ENCODE measurements at regions not wholly inside any gene's neighbourhood (a gene's known extent, or its start where the extent isn't known, plus 50 kb on each side); places are given as distances from the start of the nearest gene placed in this dataset.
"Not testable (repeated sequence)": the region's sequence is repeated elsewhere in the genome, so short reads cannot be mapped to it uniquely, and the experiment has no call there.

- no peak for DNase-seq
Measured at GRCh38 chr2:122072666-122073065, 317.2 kb downstream of the TSN start.

GRCh38 chr2:122074201-122074600 lies 318.8 kb downstream of the TSN start:
- DNase-seq, result no peak

- DNase-seq, result no peak
Measured at GRCh38 chr2:122075381-122075780, 319.9 kb downstream of the TSN start.

- no peak for DNase-seq
Measured at GRCh38 chr2:122077114-122077513, 321.7 kb downstream of the TSN start.

GRCh38 chr2:122077771-122078170 lies 322.3 kb downstream of the TSN start:
- no peak for DNase-seq

GRCh38 chr2:122078451-122078850 lies 323.0 kb downstream of the TSN start:
- no peak for DNase-seq

GRCh38 chr2:122079844-122080243 lies 324.4 kb downstream of the TSN start:
- no peak for DNase-seq

GRCh38 chr2:122080316-122080715 lies 324.9 kb downstream of the TSN start:
- no peak for DNase-seq

GRCh38 chr2:122080871-122081270 lies 325.4 kb downstream of the TSN start:
- DNase-seq, result no peak

GRCh38 chr2:122081751-122082150 lies 326.3 kb downstream of the TSN start:
- no peak for DNase-seq

- DNase-seq, result no peak
Measured at GRCh38 chr2:122083256-122084048, 328.0 kb downstream of the TSN start.

GRCh38 chr2:122085672-122086071 lies 330.2 kb downstream of the TSN start:
- not testable (repeated sequence) for DNase-seq

GRCh38 chr2:122094557-122094956 lies 339.1 kb downstream of the TSN start:
- DNase-seq, result no peak

- DNase-seq, result no peak
Measured at GRCh38 chr2:122096761-122097160, 341.3 kb downstream of the TSN start.

GRCh38 chr2:122098306-122098705 lies 342.9 kb downstream of the TSN start:
- no peak for DNase-seq

- DNase-seq, result no peak
Measured at GRCh38 chr2:122100346-122100745, 344.9 kb downstream of the TSN start.

- DNase-seq, result no peak
Measured at GRCh38 chr2:122100756-122101155, 345.3 kb downstream of the TSN start.

GRCh38 chr2:122101319-122101718 lies 345.9 kb downstream of the TSN start:
- DNase-seq, result no peak

- DNase-seq, result no peak
Measured at GRCh38 chr2:122105171-122105876, 349.9 kb downstream of the TSN start.

- DNase-seq, result no peak
Measured at GRCh38 chr2:122105877-122106206, 350.4 kb downstream of the TSN start.

- no peak for DNase-seq
Measured at GRCh38 chr2:122108186-122108585, 352.7 kb downstream of the TSN start.

- no peak for DNase-seq
Measured at GRCh38 chr2:122112216-122113005, 357.0 kb downstream of the TSN start.

- no peak for DNase-seq
Measured at GRCh38 chr2:122114421-122114820, 359.0 kb downstream of the TSN start.

All from right kidney (tissue), 1 donor.